ENCODE measurements at regions not wholly inside any gene's neighbourhood (a gene's known extent, or its start where the extent isn't known, plus 50 kb on each side); places are given as distances from the start of the nearest gene placed in this dataset.

GRCh38 chr22:23419931-23420330, 160.2 kb downstream of the IGLL1 start:
- Histone ChIP-seq H3K4me1 (ENCODE audit: control insufficient read depth in 1 of 2, insufficient read depth in 2 of 2, low read length in 2 of 2) (no peaks in the 10 kb centered on the region), H3K36me3 (ENCODE audit: control insufficient read depth in 1 of 2, insufficient read depth in 2 of 2, low read length in 2 of 2) (no peaks in the 10 kb centered on the region), H3K27me3 (ENCODE audit: insufficient read depth, low read length) (0 out of 2 replicates have a peak, but pooled peaks cover 3% of the 10 kb centered on the region), H3K27ac (ENCODE audit: low read depth, low read length) (no peak overlapping the region), H3K9me2 (ENCODE audit: insufficient read depth) (no peaks in the 10 kb centered on the region), H2AFZ (ENCODE audit: low read depth, low read length, poor library complexity, severe bottlenecking) (no peak overlapping the region), H3K9ac (ENCODE audit: low read length) (no peak overlapping the region), H3K4me2 (ENCODE audit: low read length) (no peak overlapping the region), H3K4me3 (replicated peaks in 1 of 2; ENCODE audit: low read depth in 1 of 2, low read length in 2 of 2) (no peak overlapping the region), H4K20me1 (ENCODE audit: insufficient read depth) (no peaks in the 10 kb centered on the region), H3K79me2 (ENCODE audit: insufficient read depth, low read length) (no peaks in the 10 kb centered on the region), H3K9me3 (ENCODE audit: control insufficient read depth in 1 of 2, insufficient read depth in 1 of 2, low read depth in 1 of 2, low read length in 2 of 2) (no peaks in the 10 kb centered on the region)
- no peak for ATAC-seq
- DNase-seq (ENCODE audit: low read depth, low spot score), result no peak
- BruUV-seq (replicated peaks), result no TSS peak
- intact Hi-C loops (cut with micrococcal nuclease), result no loop called here
- TF ChIP-seq FOSL1 (IDR thresholded peaks at IDR 0.05; ENCODE audit: low read depth), result no peak
- no peak for TF ChIP-seq EZH2 (IDR thresholded peaks at IDR 0.05)
- TF ChIP-seq CEBPB (IDR thresholded peaks at IDR 0.05; ENCODE audit: low read depth), result no peak
- TF ChIP-seq REST (IDR thresholded peaks at IDR 0.05; ENCODE audit: low read depth), result no peak
- no peak for TF ChIP-seq SIN3A (IDR thresholded peaks at IDR 0.05; ENCODE audit: low read depth)
- TF ChIP-seq POLR2A (IDR thresholded peaks at IDR 0.05; ENCODE audit: borderline replicate concordance, extremely low read depth, insufficient read depth, insufficient read length), result no peak
- TF ChIP-seq YY1 (IDR thresholded peaks at IDR 0.05; ENCODE audit: extremely low read depth, insufficient replicate concordance, low read depth, low read length), result no peak
- no peak for TF ChIP-seq SRF (IDR thresholded peaks at IDR 0.05; ENCODE audit: low read depth)
- no peak for TF ChIP-seq ELF1 (IDR thresholded peaks at IDR 0.05; ENCODE audit: borderline replicate concordance, low read depth)
- TF ChIP-seq CBX3 (IDR thresholded peaks at IDR 0.05; ENCODE audit: low read depth), result no peak
- no peak for TF ChIP-seq SP1 (IDR thresholded peaks at IDR 0.05; ENCODE audit: low read depth)
- TF ChIP-seq TCF7L2 (IDR thresholded peaks at IDR 0.05; ENCODE audit: borderline replicate concordance, extremely low read depth, insufficient read depth, insufficient read length), result no peak
- ChIA-PET RAD21 (ENCODE audit: low non-redundant PET in 1 of 2, low total read pairs in 2 of 2, uncharacterized antibody in 2 of 2, unreplicated experiment in 2 of 2) (no interaction called here), POLR2A (no interaction called here), CTCF (no interaction called here)
